ENCODE measurements at regions not wholly inside any gene's neighbourhood (a gene's known extent, or its start where the extent isn't known, plus 50 kb on each side); places are given as distances from the start of the nearest gene placed in this dataset.

- Mint-ChIP-seq H3K27me3 (peaks cover 13 to 35% (median 20%) of the 10 kb centered on the region in 5 donors), H3K36me3 (no peaks in the 10 kb centered on the region), H3K4me3 (no peak overlapping the region), H3K9me3 (peaks cover 0 to 10% (median 0%) of the 10 kb centered on the region in 9 donors), H3K4me1 (no peaks in the 10 kb centered on the region), H3K27ac (no peak overlapping the region)
- POLR2A ChIA-PET: no interaction called here
- DNase-seq (peak in 8 of 10 donors; percentile 1 to 65 (median 10)), ATAC-seq (peak in 1 of 2 donors; percentile 47)
Observed at GRCh38 chr16:13866073-13866472, 53.9 kb upstream of the ERCC4 start.
